GM19240 (cell line): ENCODE measurements at regions not wholly inside any gene's neighbourhood (a gene's known extent, or its start where the extent isn't known, plus 50 kb on each side); places are given as distances from the start of the nearest gene placed in this dataset.
"Not testable (repeated sequence)": the region's sequence is repeated elsewhere in the genome, so short reads cannot be mapped to it uniquely, and the experiment has no call there.

Experiments used
- DNase-seq: peaks from one replicate; pipeline ENCODE4 v3.0.0; 2011; ENCODE audit warnings: low spot score; ENCODE audit not compliant: insufficient read length

DNA sequence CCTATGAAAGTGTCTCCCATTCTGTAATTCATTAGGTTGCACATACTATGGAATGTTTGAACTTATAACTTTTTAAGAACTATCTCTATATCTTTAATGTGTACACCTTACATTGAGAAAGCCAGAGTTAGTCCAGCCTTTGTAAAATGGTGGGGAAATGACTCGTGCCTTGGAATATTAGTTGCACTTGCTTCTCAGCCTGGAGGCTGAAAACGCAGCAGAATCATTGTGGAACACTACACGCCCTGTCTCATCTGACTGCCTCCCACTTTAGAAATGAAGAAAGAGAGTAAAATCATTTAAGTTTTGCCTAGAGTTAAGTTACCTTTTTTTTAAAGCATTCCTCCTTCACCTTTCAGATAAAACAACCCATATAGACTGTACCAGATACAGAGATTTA, 90.7 kb upstream of the WSB1 start:
- no peak for DNase-seq

DNA sequence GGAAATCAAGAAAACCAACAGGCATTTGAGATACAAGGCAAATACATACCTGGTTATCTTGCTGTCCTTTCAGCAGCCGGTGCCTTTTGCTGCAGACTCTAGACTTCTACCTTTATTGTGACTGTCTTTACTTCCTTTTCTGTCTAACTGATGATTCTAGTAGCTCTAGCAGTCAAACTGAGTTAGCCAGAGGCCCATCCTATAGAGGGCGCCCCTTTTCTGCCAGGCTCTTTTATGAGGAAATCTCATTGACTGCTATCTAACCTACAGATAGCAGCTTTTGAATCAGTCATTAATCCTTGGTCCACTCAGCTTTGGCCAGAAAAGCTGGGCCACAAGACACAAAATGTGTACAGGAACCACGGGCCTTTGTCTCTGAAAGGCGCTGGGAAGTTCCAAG, 87.5 kb upstream of the WSB1 start:
- DNase-seq = no peak

DNA sequence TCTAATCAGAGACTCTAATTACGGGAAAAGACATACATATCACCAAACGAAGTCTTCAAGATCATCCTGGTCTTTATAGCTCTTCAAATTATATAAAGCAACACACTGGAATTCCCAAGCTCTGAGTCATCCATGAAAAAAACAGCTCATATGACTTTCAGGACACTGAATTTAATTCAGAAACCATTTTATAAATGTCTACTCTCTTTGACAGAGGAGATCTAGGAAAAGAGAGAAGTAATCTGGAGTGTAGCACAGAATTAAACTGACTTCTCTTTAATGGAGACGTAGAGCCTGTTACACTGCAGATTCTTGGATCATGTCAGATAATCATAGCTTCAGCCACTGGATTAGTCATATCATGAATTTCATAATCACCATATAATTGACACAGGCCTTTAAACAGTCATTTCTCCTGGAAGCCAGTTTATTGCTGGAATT, 86.8 kb upstream of the WSB1 start:
- no peak for DNase-seq

- DNase-seq = not testable (repeated sequence)
Observed at GRCh38 chr17:27208370-27208769, 85.5 kb upstream of the WSB1 start.

- no peak for DNase-seq
Observed at GRCh38 chr17:27209316-27209715, 84.6 kb upstream of the WSB1 start.

GRCh38 chr17:27210809-27211208, 83.1 kb upstream of the WSB1 start:
- DNase-seq = not testable (repeated sequence)

DNA sequence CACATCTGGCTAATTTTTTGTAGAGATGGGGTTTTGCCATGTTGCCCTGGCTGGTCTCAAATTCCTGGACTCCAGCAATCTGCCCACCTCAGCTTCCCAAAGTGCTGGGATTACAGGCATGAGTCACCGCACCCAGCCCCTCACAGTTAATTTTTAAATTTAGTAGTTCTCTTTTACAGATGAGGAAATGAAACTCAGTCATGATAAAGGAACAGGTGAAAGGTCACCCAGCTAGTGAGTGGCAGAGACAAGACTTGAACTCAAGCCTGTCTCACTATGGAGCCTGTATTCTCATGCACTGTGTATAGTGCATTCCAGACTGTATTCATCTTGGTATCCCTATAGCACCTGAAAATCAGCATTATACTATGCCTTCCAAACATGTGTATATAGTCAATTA, 77.1 kb upstream of the WSB1 start:
- no peak for DNase-seq

DNA sequence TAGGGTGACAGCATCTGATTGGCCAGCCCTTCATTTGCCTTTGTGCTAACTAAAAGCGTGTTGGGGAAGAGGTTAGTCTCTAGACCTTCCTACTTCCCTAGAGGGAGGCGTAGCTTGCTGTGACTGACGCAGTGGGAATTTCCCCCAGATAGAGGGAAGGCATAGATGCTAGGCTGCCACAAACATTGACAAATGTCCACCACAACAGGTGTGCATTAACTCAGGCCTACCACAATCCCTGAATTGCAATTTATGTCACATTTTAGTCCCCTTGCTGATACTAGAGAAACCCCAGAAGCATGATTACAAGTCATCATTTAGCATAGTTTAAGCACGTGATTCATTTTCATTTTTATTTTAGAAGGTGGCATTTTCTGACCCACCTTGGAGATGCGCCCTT, 76.3 kb upstream of the WSB1 start:
- no peak for DNase-seq

- DNase-seq = no peak
Observed at GRCh38 chr17:27218041-27218440, 75.9 kb upstream of the WSB1 start.

- no peak for DNase-seq
Observed at GRCh38 chr17:27218719-27219488, 75.0 kb upstream of the WSB1 start.

DNA sequence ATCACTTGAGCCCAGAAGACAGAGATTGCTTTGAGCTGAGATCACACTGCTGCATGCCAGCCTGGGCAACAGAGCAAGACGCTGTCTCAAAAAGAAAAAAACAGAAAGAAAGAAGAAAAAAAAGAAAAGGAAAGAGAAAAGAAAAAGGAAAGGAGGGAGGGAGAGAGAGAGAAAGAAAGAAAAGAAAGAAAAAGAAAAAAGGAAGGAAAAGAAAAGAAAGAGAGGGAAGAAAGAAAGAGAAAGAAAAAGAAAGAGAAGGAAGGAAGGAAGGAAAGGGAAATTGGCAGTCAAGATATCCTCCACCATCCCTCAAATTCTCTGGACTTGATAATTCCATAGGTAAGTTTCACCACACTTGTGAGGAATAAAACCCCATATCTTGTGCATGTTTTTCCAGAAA, 71.4 kb upstream of the WSB1 start:
- no peak for DNase-seq

DNA sequence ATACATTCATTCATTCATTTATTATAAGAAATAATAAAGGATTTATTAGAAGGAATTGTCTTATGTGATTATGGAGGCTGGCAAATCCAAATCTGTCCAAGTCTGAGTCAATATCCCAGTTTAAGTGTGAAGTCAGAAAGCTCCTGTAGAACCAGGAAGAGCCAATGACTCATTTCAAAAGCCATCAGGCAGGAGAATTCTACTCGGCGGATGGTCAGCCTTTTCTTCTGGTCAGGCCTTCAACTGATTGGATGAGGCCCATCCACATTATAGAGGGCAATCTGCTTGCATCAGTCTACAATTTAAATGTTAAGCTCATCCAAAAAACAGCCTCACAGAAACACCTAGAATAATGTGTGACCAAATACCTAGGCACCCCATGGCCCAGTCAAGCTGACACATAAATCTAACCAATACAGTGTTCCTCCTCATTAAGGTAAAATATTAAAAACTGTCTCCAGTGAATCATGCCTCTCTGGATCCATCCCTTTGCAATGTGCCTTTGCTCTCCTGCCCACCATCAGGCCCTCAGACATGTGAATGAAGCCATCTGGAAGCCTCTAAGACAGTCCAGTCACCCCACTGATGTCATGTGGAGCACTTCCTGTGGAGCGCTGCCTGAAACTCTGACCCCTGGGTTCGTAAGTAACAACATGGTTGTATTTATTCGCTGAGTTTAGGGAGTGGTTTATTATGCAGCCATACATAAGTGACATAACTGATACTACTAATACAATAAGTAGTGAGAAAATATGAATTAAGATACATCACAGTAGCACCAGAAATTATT, 69.2 kb upstream of the WSB1 start:
- DNase-seq = no peak

- no peak for DNase-seq
Observed at GRCh38 chr17:27226611-27227230, 67.2 kb upstream of the WSB1 start.

DNA sequence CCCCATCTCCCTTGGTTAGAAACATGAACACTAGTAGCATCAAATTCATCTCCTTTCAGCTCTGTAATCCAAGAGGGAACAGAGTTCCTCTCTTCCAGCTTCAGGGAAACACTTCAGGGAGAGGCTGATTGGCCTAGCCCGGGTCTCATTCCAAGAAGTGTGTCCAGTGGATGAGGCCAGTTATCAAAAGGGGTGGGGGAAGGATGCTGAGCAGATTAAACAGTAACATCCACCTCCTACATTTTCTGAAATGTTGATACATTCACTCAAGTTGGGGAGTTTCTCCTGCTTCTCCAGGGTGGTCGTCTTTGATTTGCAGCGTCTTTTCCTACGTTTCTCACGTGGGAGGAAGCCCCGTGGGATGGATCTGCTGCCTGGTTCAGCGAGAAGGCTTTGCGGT, 62.9 kb upstream of the WSB1 start:
- no peak for DNase-seq

DNA sequence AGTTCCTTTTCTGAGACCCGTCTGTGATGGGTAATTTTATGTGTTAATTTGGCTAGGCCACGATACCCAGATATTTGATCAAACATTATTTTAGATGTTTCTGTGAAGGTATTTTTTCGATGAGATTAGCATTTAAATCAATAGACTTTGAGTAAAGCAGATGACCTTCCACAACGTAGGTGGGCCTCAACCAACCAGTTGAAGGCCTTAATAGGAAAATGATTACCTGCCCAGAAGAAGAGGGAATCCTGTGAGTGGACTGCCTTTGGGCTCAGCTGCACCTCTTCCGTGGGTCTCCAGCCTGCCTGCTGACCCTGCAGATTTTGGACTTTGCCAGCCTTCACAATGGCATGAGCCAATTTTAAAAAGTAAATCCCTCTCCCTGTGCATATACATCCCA, 61.6 kb upstream of the WSB1 start:
- DNase-seq = no peak

DNA sequence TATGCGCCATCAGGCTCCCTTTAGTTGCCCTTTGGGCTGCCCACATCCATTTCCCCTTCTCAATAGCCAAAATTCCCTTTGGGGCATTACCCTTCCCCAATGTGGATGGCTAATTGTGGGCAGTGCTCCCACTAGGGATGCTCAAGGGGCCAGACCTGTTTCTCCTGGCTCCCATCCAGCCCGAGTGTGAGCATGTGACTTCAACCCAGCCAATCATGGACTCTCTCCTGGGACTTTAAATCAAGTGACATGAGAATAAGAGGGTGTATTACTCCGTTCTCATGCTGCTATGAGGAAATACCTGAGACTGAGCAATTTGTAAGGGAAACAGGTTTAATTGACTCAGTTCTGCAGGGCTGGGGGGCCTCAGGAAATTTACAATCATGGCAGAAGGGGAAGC, 60.9 kb upstream of the WSB1 start:
- DNase-seq = no peak

- DNase-seq = no peak
Observed at GRCh38 chr17:27233776-27234175, 60.1 kb upstream of the WSB1 start.

DNA sequence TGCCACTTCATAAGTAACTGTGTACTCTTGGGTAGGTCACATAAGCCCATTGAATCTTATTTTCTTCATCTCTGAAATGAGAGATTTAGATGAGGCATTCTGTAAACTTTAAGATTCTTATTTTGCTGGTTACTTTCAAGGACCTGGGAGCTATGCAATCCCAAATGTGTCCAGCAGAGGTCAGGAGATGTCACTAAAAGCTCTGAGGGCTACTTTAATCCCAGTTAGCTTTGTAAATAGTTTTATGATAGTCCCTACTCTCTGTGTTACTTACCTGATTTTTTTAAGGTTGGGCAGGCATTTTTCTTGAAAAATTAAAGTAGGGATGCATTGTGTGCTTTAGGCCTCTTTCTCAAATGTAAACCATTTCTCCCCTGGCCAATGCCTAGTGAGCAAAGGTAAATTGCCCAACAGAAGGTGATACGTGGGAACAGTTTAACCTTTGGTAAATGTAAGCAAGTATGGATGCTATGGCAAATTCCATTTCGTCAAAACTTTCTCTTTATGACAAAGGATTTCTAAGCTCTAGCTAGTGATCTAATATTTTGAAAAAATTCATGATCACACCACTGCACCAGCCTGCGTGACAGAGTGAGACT, 57.1 kb upstream of the WSB1 start:
- no peak for DNase-seq

DNA sequence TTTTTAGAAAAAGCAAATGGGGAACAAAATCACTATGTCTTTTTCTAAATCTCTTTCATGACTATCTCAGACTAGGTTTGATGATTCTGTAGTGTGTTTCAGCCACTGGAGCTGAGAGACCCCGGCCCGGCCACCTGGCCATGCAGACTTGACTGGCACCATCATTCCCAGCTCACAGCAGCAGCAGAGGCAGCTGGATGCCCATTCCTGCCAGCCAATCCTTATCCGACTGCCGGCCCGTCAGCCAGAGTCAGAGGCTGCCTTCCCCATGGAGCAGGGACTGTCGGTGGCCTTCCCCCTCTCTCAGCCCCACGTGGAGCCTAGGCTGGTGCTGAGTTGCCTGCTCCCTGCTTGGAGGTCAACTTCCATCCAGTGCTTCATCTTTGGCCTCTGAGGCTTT, 56.0 kb upstream of the WSB1 start:
- no peak for DNase-seq

DNA sequence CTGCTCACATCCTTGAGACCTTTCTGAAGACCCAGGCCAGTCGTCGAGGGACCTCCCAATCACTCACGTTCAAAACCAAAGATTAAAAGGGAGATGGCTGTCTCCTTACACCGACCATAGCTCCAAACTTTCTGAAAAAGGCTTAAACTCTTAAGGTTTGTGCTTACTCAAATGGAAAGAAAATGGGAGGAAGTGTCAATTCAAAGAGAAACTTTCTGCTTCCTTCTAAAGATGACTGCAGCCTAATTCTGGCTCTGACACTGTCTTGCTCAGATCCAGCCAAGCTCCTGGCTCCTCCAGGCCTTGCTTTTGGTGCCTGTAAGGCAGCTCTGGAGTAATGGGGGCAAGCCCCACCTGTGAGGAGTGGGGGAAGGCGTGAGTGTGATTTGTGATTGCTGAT, 54.9 kb upstream of the WSB1 start:
- DNase-seq = peak; percentile 29

DNA sequence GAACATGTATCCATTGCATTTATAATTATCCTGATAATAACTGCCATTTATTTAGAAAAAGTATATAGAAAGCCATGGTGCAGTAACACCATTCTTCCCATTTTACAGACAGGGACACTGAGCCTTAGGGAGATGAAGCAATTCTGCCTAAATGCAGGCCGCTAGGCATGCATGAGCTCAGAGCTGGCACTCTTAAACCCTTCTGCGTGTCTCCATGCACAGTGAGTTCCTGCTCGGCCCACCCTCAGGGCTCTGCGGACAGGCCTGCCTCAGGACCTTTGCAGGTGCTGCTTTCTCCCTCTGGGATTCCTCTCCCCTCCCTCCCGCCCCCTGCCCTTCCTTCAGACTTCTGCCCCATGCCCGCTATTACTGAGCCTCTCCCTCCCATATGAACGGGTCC, 54.3 kb upstream of the WSB1 start:
- no peak for DNase-seq
